ENCODE measurements at regions not wholly inside any gene's neighbourhood (a gene's known extent, or its start where the extent isn't known, plus 50 kb on each side); places are given as distances from the start of the nearest gene placed in this dataset.

DNA sequence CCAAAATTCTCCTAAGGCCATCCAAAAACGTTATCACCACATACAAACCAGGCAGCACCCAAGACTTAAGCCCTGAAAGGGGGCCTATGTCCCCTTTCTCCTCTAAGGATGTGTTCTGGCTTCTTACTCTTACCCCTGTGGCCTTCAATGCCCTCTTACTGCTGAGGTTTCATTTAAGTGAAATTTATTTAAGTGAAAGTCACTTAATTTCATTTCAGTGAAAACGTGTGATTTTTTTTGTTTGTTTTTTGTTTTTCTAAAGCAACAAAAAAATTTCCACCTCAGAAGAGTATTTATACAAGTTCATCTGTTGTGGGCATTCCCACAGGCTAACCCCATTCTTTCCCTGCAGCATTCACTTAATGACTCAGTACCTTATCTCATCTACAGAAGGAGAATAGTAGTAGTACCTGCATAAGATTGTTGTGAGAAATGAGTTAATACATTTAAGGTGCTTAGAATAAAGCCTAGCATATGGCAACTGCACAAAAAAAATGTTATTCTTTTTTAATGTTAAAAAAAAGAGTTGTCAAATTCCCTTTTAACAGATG, 220.6 kb downstream of the CHRM3 start:
- no peak for DNase-seq

DNA sequence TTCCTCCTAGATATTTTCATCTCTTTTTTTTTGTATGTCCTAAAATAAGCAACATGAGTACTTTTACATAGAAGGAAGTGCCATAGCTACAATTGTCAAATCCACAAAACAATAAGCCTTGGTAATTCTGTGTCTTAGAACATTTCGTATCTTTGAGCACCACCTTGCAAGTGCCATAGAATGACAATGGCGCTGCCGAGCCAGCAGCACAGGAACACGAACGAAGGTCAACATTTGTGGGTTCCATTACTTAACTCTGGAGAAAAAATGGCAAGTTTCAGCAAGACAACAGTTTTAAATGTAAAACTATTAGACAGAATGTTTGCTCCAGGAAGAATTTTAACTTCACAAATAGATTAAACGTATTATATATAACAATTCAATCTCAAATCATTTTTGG, 222.1 kb downstream of the CHRM3 start:
- no peak for DNase-seq

GRCh38 chr1:239612379-239612778, 226.0 kb downstream of the CHRM3 start:
- DNase-seq, result no peak

DNA sequence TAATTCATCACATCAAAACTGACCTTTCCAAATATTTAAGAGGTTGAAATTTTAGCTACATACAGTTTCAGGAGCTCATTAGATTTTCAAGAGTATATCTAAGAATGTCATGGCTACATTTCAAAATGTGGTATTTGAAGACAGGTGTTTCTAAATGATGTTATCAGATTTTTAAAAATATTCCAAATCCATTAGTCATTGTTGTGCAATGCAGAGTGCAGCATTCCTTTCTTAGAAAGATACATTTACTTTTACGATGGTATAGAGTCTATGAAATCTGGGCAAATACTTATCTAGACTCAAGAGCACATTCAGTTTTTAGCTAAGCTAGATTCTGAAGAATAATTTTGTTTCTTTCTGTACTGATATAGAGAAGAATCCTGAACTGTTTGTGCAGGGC, 230.3 kb downstream of the CHRM3 start:
- DNase-seq, result no peak

DNA sequence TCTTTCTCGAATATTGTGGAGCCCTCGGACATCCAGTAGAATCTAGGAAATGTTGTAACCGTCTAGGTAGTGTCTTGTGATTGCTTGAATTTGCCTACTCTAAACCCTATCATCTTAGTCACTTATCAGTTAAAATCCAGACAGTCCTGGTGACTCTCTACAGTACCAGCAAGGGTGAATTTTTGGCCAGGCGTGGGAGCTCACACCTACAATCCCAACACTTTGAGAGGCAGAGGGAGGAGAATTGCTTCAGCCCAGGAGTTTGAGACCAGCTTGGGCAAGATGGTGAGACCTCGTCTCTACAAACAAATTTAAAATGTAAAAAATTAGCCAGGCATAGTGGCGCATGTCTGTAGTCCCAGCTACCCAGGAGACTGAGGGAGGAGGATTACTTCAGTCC, 230.9 kb downstream of the CHRM3 start:
- DNase-seq, result no peak

DNA sequence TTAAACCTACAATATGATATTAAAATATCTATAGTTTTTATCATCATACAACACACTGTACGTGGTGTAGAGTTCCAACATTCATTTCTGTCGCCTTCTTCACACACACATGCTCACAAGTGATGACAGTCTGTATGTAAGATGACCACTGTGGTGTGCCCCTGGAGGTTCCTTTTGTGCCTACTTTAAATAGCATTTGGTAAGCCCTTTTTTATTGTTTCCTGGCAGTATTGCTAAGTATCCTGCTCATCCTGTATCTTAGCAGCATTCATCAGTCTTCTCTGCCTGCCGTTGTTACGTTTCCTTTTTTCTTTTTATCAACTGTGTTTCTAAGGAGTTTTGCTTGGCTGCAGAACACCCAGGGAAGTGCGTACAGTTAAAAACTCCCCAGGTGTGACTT, 231.4 kb downstream of the CHRM3 start:
- DNase-seq, result no peak

DNA sequence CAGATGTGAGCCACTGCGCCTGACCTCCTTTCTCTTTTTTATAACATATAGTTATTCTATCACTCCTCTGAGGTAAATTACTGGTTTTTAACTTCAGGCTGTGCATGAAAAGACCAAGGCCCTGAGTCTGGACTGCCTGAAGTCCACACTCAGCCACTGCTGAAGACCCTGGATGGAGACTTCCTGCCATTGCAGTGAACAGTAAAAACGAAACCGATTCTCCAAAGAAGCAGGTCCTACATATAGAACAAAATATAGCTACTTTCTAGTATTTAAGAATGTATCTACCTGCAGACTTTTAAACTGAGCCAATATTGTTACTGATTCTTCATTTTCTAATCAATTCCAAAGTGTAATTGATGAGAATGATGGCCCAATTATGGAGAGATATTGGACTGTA, 232.8 kb downstream of the CHRM3 start:
- no peak for DNase-seq

DNA sequence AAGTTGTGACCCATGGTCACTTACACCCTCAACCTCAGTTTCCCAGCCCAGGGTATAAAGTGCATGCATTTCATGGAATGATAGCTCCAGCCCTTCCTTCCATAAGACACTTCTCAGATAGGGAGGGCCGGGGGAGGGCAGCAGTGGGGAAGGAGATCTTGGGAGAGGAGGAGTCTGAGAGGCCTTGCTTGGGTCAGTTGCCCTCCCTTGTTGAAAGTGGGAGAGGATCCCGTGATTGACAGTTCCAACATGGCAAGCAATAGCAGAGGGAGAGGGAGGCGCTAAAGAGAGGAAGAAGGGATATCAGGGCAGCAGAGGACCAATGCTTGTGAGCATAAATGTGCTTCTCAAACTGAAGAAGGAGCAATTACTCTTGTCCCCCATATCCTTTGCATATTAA, 244.4 kb downstream of the CHRM3 start:
- no peak for DNase-seq

GRCh38 chr1:239633432-239633831, 247.1 kb downstream of the CHRM3 start:
- no peak for DNase-seq

- no peak for DNase-seq
Measured at GRCh38 chr1:239635276-239635675, 248.9 kb downstream of the CHRM3 start.

- DNase-seq, result no peak
Measured at GRCh38 chr1:239636347-239636746, 250.0 kb downstream of the CHRM3 start.

DNA sequence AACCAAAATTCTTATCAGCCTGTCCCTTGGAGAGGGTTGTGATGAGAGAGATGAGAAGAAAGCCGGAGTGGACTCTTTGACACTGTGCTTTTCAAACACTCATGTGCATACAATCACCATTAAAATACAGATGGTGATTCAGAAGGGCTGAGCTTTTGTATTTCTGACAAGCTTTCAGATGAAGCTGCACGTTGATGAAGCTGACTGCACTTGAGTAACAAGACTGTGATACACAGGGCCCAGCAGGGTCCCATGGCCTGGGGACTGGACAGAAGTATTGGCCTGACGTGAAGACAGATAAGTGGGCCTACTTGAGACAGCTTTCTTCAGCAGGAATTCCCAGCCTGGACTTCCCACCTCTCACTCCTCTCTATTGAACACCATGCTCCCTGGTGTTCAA, 258.2 kb downstream of the CHRM3 start:
- no peak for DNase-seq

GRCh38 chr1:239647045-239647444, 260.7 kb downstream of the CHRM3 start:
- no peak for DNase-seq

GRCh38 chr1:239647964-239648632, 261.7 kb downstream of the CHRM3 start:
- no peak for DNase-seq

GRCh38 chr1:239655023-239655422, 268.7 kb downstream of the CHRM3 start:
- DNase-seq, result no peak

GRCh38 chr1:239657291-239657690, 270.9 kb downstream of the CHRM3 start:
- no peak for DNase-seq

GRCh38 chr1:239662950-239663349, 276.6 kb downstream of the CHRM3 start:
- DNase-seq, result no peak

DNA sequence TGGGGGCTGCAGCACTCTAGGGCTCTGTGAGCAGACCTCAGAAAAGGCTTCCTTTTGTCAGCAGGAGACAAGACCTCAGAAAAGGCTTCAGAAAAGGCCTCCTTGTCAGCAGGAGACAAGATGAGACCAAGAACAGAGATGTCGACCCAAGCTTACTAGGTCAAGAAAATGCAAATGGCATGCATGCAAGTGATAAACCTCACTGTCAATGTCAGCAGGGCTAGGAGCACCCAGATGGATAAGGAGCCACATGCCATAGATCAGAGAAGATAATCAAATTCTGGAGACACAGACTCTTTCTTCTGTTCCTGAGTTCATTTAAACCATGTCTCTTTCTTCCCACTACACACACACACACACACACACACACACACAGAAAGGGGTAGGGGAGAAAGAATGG, 285.9 kb downstream of the CHRM3 start:
- no peak for DNase-seq

DNA sequence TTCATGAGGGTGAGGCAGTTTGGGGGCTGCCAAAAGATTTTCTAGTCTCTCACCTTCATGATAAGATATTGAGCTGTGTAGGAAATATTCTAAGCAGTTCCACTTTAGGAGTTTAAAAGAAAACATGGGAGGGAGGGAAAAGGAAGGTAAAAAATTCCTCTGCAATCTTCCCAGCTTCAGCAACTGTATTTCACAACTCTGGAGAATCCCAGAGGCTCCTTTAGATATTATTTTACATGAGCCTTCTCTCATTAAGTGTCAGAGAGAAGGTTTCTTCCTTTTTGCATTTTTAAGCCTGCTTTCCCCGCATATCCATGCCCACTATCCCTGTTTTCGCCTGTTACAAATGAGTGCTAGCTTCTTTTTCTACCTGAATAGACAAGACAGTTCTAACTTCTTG, 289.4 kb downstream of the CHRM3 start:
- no peak for DNase-seq

DNA sequence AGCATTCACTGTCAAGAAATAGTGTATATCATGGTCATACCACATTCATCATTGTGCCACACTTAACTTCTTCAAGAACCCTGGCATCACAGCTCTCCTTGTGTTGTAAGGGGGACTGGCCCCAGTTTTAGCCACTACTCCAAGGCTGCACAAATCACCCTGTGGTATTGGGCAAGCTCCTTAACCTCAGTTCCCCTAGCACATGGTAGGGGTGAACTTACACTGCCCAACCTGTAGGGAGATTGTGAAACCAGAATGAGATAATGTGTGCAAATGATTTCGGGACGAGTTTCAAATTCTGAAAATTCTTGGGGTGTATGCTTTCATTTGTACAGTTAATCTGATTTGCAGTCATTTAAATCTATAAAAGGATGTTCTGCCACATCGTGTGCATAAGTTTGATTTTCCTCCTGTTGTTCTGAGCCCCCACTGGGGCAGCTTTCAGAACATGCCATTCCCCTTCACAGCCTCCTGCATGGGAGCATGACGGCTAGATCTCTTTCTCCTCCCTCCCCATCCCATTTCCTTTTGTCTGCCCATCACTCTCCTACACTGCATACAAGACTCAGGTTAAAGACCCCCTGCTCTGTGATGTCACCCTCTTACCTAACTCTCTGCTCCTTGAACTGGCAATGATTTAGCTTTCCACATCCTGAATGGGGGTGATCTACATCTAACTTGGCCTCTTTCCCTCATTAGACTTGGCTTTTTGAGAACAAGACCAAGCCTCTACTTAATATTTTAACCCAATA, 290.3 kb downstream of the CHRM3 start:
- DNase-seq, result no peak

GRCh38 chr1:239677362-239677761, 291.0 kb downstream of the CHRM3 start:
- no peak for DNase-seq

- DNase-seq, result no peak
Measured at GRCh38 chr1:239678181-239678580, 291.8 kb downstream of the CHRM3 start.

DNA sequence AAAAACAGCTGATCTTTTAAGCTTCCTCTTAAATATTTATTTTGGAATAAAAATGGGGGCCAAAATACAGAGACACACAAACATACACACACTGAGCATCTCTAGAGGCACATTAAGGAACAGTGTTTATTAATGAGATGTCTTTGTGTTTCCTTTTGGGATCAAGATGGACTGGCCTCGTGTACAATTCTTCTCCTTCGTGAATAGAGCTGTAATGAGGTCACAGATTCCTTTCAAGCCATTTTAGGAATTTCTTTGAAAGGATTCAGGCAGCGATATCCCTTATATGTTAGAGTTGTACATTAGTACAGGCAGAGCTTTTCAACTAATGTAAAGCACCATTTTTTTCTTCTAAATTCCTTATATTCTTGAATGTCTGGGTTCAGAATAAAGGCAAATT, 295.7 kb downstream of the CHRM3 start:
- no peak for DNase-seq

- no peak for DNase-seq
Measured at GRCh38 chr1:239682960-239683359, 296.6 kb downstream of the CHRM3 start.

- DNase-seq, result no peak
Measured at GRCh38 chr1:239686386-239686785, 300.0 kb downstream of the CHRM3 start.

Data from stimulated activated naive CD4-positive, alpha-beta T cell treated with Interleukin-2 at 50 U/mL for 16 hours (primary cell).